ENCODE measurements at regions not wholly inside any gene's neighbourhood (a gene's known extent, or its start where the extent isn't known, plus 50 kb on each side); places are given as distances from the start of the nearest gene placed in this dataset.

DNA sequence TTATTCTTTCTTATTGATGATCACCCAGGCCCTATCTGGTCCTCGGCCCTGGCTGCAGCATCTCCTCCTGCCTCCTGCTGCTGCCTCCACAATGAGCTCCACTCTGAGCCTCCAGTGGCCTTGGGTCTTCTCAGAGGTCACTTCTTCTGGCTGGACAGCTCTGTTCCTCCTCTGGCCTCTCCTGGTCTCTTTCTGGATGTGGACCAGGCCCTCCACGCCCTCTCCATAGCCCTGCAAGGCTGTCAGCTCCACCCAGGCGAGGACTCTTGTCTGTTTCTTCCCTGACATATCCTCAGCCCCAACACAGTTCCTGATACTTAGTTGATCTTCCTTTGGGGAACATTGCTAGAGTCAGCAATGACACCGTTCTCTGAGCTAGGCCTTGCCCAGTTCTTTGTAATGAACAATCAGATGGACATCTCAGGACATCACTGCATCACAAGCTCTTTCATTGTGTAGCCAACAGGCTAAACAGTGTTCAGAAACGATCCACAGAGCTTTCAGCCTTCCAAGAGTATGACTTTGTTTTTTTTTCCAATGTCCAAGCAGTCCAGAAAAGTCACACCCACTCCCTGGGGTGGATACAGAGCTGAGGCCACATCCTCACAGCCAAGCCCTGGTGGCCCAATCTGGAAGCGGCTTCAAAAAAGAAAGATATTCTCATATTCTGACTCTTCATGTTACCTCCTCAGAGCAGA, 62.5 kb upstream of the DNAH5 start:
- TF ChIP-seq, protein P1, sequence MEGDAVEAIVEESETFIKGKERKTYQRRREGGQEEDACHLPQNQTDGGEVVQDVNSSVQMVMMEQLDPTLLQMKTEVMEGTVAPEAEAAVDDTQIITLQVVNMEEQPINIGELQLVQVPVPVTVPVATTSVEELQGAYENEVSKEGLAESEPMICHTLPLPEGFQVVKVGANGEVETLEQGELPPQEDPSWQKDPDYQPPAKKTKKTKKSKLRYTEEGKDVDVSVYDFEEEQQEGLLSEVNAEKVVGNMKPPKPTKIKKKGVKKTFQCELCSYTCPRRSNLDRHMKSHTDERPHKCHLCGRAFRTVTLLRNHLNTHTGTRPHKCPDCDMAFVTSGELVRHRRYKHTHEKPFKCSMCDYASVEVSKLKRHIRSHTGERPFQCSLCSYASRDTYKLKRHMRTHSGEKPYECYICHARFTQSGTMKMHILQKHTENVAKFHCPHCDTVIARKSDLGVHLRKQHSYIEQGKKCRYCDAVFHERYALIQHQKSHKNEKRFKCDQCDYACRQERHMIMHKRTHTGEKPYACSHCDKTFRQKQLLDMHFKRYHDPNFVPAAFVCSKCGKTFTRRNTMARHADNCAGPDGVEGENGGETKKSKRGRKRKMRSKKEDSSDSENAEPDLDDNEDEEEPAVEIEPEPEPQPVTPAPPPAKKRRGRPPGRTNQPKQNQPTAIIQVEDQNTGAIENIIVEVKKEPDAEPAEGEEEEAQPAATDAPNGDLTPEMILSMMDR (IDR thresholded peaks at IDR 0.05; ENCODE audit: low read length), result no peak
- no peak for TF ChIP-seq EZH2 (IDR thresholded peaks at IDR 0.05; ENCODE audit: borderline replicate concordance, low read length)
